BLaER1 (cell line): ENCODE measurements at regions not wholly inside any gene's neighbourhood (a gene's known extent, or its start where the extent isn't known, plus 50 kb on each side); places are given as distances from the start of the nearest gene placed in this dataset.

ENCODE experiments used
- H3K27ac ChIP-seq: shearing (Covaris generic); formaldehyde crosslinking; 2 replicates; pipeline ENCODE4 v1.8.1; 2022
- H3K27me3 ChIP-seq: shearing (Covaris generic); formaldehyde crosslinking; 2 replicates; pipeline ENCODE4 v1.8.1; 2022
- H3K36me3 ChIP-seq: shearing (Covaris generic); formaldehyde crosslinking; 2 replicates; pipeline ENCODE4 v1.8.1; 2022
- H3K4me1 ChIP-seq: shearing (Covaris generic); formaldehyde crosslinking; 2 replicates; pipeline ENCODE4 v1.8.1; 2022
- H3K4me2 ChIP-seq: shearing (Covaris generic); formaldehyde crosslinking; 2 replicates; pipeline ENCODE4 v1.8.1; 2022
- H3K4me3 ChIP-seq: shearing (Covaris generic); formaldehyde crosslinking; 2 replicates; pipeline ENCODE4 v1.8.1; 2022
- H3K9ac ChIP-seq: shearing (Covaris generic); formaldehyde crosslinking; 2 replicates; pipeline ENCODE4 v1.8.1; 2022
- H3K9me3 ChIP-seq: shearing (Covaris generic); formaldehyde crosslinking; 2 replicates; pipeline ENCODE4 v1.8.1; 2022
- H4K20me1 ChIP-seq: shearing (Covaris generic); formaldehyde crosslinking; 2 replicates; pipeline ENCODE4 v1.8.1; 2022
- Cebpa-rat ChIP-seq: shearing (Covaris generic); IDR thresholded peaks from 2 replicates; pipeline ENCODE4 v1.8.1; 2022

DNA sequence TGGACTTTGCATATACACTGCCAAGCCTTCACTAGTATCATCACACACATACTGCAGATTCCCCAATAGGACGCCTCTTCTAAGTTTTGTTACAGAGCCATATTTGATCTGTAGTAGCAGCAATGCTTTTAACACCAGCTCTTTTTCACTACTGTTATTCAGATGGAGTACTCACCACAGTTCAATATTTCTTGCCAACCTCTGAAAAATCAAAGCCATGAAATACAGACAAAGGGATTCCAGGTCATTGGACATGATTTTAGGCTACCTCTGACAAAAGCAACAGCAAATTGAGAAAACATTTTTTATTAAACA lies 390.7 kb upstream of the ADGRL3 start:
- Histone ChIP-seq H4K20me1 (no peaks in the 10 kb centered on the region), H3K27me3 (no peaks in the 10 kb centered on the region), H3K9ac (no peak overlapping the region), H3K4me1 (peaks cover 27% of the 10 kb centered on the region), H3K27ac (no peak overlapping the region), H3K4me3 (no peak overlapping the region), H3K36me3 (no peaks in the 10 kb centered on the region), H3K4me2 (no peak overlapping the region), H3K9me3 (no peaks in the 10 kb centered on the region)
- TF ChIP-seq Cebpa-rat = no peak

DNA sequence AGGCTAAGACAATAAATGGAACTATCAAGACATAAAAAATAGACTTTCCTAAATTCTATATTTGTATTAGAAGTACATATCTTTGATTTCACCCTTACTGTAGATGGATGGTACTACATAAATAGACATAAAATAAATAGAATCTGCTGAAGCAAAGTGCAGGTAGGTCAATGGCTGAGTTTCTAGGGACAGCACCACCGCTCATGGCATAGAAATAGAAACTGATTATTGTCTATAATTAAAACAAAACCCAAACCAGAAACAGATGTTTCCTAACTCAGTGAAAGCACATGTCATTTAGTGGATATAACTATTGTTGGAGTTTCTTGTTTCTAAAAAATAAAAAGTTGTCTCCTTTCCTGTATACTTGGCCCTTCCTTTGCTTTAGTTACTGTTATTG lies 387.3 kb upstream of the ADGRL3 start:
- H3K27ac ChIP-seq = peak overlapping the region; percentile 70
- peaks cover 33% of the 10 kb centered on the region for H3K4me1 ChIP-seq
- H3K9me3 ChIP-seq = no peaks in the 10 kb centered on the region
- H3K4me2 ChIP-seq = peak overlapping the region; percentile 83
- H3K4me3 ChIP-seq = 0 out of 2 replicates have a peak overlapping the region, but pooled peaks have one; percentile 0
- H4K20me1 ChIP-seq = no peaks in the 10 kb centered on the region
- no peak overlapping the region for H3K9ac ChIP-seq
- TF ChIP-seq Cebpa-rat = no peak
- H3K36me3 ChIP-seq = no peaks in the 10 kb centered on the region
- no peaks in the 10 kb centered on the region for H3K27me3 ChIP-seq

DNA sequence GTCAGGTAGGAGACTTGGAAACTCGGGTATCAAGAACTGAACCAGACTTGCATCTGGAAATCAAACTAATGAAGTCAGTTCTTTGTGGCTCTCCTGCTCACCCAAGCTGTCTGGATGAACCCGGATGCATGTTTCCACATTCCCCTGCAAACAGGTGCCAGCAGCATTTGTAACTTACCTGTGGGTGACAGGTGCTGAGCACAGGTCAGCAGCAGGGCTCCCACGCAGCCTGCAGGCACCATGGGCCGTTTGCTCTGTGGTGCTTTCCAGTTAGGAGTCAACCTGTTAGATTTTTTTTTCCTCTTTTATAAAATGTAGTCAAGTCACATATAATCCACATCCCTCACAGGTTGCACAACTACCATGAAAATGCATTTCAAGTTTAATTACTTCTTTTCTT lies 385.6 kb upstream of the ADGRL3 start:
- H3K9ac ChIP-seq = no peak overlapping the region
- H3K4me1 ChIP-seq = peaks cover 33% of the 10 kb centered on the region
- H3K27me3 ChIP-seq = no peaks in the 10 kb centered on the region
- H3K27ac ChIP-seq = no peak overlapping the region
- no peaks in the 10 kb centered on the region for H4K20me1 ChIP-seq
- H3K36me3 ChIP-seq = no peaks in the 10 kb centered on the region
- peak overlapping the region; percentile 83 for H3K4me2 ChIP-seq
- H3K4me3 ChIP-seq = no peak overlapping the region
- H3K9me3 ChIP-seq = no peaks in the 10 kb centered on the region
- TF ChIP-seq Cebpa-rat = no peak

DNA sequence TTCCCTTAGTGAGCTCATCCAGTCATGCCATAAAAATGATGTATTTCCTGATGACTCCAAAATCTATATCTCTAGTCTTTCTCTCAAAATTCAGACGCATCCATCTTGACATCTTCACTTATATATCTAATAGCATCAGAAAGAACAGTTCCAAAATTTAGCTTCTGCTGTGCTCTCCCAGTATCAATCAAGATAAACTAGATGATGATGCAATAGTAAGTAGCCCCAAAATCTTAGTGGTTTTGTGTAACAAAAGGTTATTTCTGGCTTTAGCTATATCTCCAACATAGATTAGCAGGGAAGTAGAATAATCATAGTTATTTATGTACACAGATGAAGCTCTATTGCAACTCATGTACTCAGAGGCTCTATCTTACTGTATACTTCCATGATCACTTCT lies 382.5 kb upstream of the ADGRL3 start:
- no peak for TF ChIP-seq Cebpa-rat
- Histone ChIP-seq H4K20me1 (no peaks in the 10 kb centered on the region), H3K27me3 (no peaks in the 10 kb centered on the region), H3K4me3 (no peak overlapping the region), H3K27ac (no peak overlapping the region), H3K9me3 (no peaks in the 10 kb centered on the region), H3K9ac (no peak overlapping the region), H3K36me3 (no peaks in the 10 kb centered on the region), H3K4me2 (no peak overlapping the region), H3K4me1 (peaks cover 24% of the 10 kb centered on the region)

DNA sequence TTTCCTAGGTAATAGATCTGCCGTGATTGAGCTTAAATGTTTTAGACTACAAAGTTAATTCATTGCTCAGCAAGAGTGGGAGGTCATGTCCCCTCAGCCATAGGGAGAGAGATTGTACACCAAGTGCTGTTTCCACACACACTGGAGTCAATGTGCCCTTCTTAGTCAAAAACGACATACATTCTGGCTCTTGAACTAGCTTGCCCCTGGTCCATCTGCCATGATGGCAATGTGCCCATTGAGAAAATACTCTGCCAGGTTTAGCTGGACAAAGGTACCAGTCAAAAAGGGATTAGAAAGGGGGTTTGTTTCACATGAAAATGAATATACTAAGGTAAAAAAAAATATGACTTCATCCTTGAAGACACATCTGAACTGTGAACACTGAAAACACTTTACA lies 377.1 kb upstream of the ADGRL3 start:
- H3K9ac ChIP-seq = no peak overlapping the region
- no peaks in the 10 kb centered on the region for H3K9me3 ChIP-seq
- H3K4me3 ChIP-seq = no peak overlapping the region
- no peak for TF ChIP-seq Cebpa-rat
- no peaks in the 10 kb centered on the region for H3K36me3 ChIP-seq
- no peaks in the 10 kb centered on the region for H3K27me3 ChIP-seq
- no peaks in the 10 kb centered on the region for H3K4me1 ChIP-seq
- H3K27ac ChIP-seq = no peak overlapping the region
- H4K20me1 ChIP-seq = no peaks in the 10 kb centered on the region
- no peak overlapping the region for H3K4me2 ChIP-seq

DNA sequence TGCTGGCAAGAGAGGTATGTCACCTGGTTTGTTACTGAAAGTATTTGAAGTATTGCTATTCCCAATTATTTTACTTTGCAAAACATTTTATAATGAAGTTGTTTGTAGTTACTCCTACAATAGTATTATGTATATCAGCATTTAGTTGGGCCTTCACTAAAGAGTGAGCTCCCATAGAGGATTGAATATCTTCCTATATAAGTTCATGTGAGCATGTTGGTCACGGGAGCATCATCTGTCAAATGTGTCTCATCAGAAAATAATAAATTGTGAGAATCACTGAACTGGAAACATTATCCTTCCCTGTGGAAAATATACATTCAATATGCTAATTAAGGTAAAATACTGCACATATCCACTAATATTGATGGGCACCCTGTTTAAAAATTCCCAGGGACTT lies 360.1 kb upstream of the ADGRL3 start:
- Histone ChIP-seq H4K20me1 (no peaks in the 10 kb centered on the region), H3K4me1 (no peaks in the 10 kb centered on the region), H3K27ac (no peak overlapping the region), H3K4me3 (no peak overlapping the region), H3K36me3 (no peaks in the 10 kb centered on the region), H3K4me2 (no peak overlapping the region), H3K27me3 (no peaks in the 10 kb centered on the region), H3K9me3 (no peaks in the 10 kb centered on the region), H3K9ac (no peak overlapping the region)
- no peak for TF ChIP-seq Cebpa-rat

DNA sequence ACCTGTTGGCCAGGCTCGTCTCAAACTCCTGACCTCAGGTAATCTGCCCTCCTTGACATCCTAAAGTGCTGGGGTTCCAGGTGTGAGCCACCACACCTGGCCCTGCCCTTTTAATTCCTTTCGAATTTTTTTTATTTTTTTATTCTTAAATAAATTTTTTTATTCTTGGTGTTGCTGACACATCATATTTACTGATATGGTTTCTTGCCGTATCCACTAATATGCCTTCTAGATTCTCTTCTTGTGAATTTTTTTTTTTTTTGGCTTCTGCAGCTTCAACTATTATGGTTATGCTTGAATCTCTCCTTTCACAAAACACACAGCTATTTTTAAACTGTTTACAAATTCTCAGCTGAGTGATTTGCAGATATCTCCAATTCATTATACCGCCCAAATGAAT lies 353.4 kb upstream of the ADGRL3 start:
- Histone ChIP-seq H3K27ac (no peak overlapping the region), H3K4me1 (no peaks in the 10 kb centered on the region), H3K4me2 (no peak overlapping the region), H3K4me3 (no peak overlapping the region), H3K9ac (no peak overlapping the region), H3K9me3 (no peaks in the 10 kb centered on the region), H3K27me3 (no peaks in the 10 kb centered on the region), H3K36me3 (no peaks in the 10 kb centered on the region), H4K20me1 (no peaks in the 10 kb centered on the region)
- no peak for TF ChIP-seq Cebpa-rat

DNA sequence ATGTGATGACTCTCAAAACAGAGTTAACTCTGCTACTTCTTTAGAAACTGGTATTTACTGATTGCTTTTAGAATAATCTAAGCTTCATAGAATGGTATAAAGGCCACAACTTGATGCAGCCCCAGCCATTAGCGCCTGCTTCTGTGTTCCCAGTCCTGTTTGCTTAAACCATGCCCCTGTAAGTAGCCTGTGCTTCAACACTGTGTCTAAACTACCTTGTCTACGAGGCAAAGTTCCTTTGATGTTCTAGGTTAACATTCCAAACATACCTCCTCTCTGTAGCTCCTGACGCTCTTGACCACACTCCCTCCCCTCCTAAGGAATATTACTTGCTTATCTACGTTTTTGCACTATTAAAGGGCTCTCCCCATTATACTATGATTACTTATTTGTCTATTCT lies 352.5 kb upstream of the ADGRL3 start:
- Histone ChIP-seq H3K9ac (no peak overlapping the region), H3K4me2 (no peak overlapping the region), H3K4me3 (no peak overlapping the region), H3K36me3 (no peaks in the 10 kb centered on the region), H3K27me3 (no peaks in the 10 kb centered on the region), H3K9me3 (no peaks in the 10 kb centered on the region), H3K4me1 (no peaks in the 10 kb centered on the region), H4K20me1 (no peaks in the 10 kb centered on the region), H3K27ac (no peak overlapping the region)
- TF ChIP-seq Cebpa-rat = no peak

DNA sequence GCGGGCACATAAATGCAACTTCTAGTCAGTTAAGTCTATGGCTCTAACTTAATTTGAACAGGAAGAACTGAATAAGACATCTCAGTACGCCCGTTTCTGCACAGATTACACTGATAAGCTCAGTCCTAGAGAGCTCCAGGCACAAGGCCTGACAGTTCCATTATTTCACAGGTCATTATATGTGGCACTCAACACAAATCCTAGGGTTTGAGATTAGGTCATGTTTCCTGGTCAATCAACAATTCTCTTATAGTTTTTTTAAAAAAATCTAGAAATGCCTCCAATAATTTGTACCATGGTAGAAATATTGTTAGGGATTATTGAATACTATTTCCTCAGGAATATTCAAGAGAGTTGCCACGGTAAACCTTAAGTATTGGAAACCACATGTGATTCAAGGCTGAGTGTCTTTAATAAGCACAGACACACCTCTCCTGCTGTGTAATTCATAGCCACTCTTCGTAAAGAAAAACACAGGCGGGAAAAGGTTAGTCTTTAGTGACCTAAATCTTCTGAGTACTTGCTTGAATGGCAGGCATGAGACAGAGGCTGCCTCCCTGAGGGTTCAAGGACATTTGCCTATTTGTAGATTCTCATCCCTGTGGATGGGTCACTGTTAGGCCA lies 342.9 kb upstream of the ADGRL3 start:
- Histone ChIP-seq H4K20me1 (no peaks in the 10 kb centered on the region), H3K27me3 (no peaks in the 10 kb centered on the region), H3K9ac (no peak overlapping the region), H3K4me1 (no peaks in the 10 kb centered on the region), H3K36me3 (no peaks in the 10 kb centered on the region), H3K4me2 (no peak overlapping the region), H3K27ac (no peak overlapping the region), H3K9me3 (no peaks in the 10 kb centered on the region), H3K4me3 (no peak overlapping the region)
- TF ChIP-seq Cebpa-rat = no peak

DNA sequence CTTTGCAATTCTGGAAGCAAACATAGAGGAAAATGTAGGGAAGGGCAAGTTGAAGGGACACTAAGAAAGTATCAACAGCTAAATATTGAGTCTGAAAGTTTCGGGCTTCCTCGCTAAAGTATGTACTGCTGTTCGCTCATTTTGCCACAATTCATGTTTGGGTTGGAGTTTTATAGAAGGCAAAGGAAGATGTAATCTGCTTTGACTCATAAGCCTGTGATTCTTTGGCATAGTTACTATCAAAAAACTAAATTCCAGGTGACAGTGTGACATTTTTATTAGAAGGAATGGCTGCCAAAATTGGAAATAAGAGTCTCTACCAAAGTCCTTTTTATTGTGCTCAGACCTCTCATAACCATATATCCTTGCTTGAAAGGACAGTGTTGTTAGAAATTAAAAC lies 336.7 kb upstream of the ADGRL3 start:
- Histone ChIP-seq H3K4me2 (no peak overlapping the region), H3K27ac (no peak overlapping the region), H3K4me3 (no peak overlapping the region), H3K36me3 (no peaks in the 10 kb centered on the region), H3K9me3 (no peaks in the 10 kb centered on the region), H4K20me1 (no peaks in the 10 kb centered on the region), H3K9ac (no peak overlapping the region), H3K4me1 (no peaks in the 10 kb centered on the region), H3K27me3 (no peaks in the 10 kb centered on the region)
- TF ChIP-seq Cebpa-rat = no peak

DNA sequence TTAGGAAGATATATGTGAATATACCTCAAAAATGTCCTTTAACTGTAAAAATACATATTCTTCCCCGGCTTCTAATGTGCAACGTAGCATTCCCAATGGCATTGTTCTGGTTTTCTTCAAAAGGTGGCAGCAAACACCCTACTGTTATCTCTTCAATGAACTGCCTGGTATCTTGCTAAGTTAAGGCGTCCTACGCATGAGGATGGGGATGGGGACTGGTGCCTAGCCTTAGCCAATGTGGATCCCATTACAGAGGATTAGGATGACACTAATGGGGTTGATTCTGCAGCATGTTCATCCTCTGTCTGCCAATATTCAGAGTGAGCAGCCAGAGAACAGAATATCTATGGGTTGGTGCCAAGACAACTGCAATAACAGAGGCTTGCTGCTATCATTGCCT lies 334.9 kb upstream of the ADGRL3 start:
- Histone ChIP-seq H3K9ac (no peak overlapping the region), H3K27ac (no peak overlapping the region), H3K27me3 (no peaks in the 10 kb centered on the region), H3K4me2 (no peak overlapping the region), H4K20me1 (no peaks in the 10 kb centered on the region), H3K4me1 (no peaks in the 10 kb centered on the region), H3K36me3 (no peaks in the 10 kb centered on the region), H3K4me3 (no peak overlapping the region), H3K9me3 (no peaks in the 10 kb centered on the region)
- TF ChIP-seq Cebpa-rat = no peak
